Esophagus squamous epithelium (tissue), 5 donors: ENCODE measurements at regions not wholly inside any gene's neighbourhood (a gene's known extent, or its start where the extent isn't known, plus 50 kb on each side); places are given as distances from the start of the nearest gene placed in this dataset.

Experiments
- DNase-seq: peaks from one replicate; lab custom pipeline; 2025; lab: John Stamatoyannopoulos, UW
- H3K27ac ChIP-seq, 4 donors: fragments of 200-600 bp; sonication (generic); one replicate each; pipeline ENCODE4 v1.5.1; 2016 to 2019; ENCODE audit warnings: mild to moderate bottlenecking in 1 of 4
- H3K27me3 ChIP-seq, 4 donors: fragments of 200-600 bp; sonication (generic); 1 replicate in 3 of 4; 2 replicates in 1 of 4; pipeline versions ENCODE4 v1.5.1 to v1.6.0; 2017 to 2021; ENCODE audit warnings: antibody characterized with exemption in 1 of 4
- H3K36me3 ChIP-seq, 3 donors: fragments of 200-600 bp; sonication (generic); one replicate each; pipeline ENCODE4 v1.5.1; 2016 to 2019
- H3K4me1 ChIP-seq, 3 donors: fragments of 200-600 bp; sonication (generic); one replicate each; pipeline ENCODE4 v1.5.1; 2017 to 2019
- H3K4me3 ChIP-seq, 4 donors: fragments of 200-600 bp; sonication (generic); 1 replicate in 3 of 4; 2 replicates in 1 of 4; pipeline ENCODE4 v1.5.1; 2016 to 2019; ENCODE audit warnings: mild to moderate bottlenecking in 2 of 4, moderate library complexity in 1 of 4
- H3K9me3 ChIP-seq, 3 donors: fragments of 200-600 bp; sonication (generic); one replicate each; pipeline ENCODE4 v1.5.1; 2016 to 2019
- CTCF ChIP-seq, 6 experiments: fragments of 450-650 bp in 4 of 6; fragments of 200-600 bp in 2 of 6; sonication (generic) in 2 of 6; IDR thresholded peaks; one replicate each; pipeline ENCODE4 v1.5.1; 2016 to 2019; ENCODE audit warnings: antibody characterized with exemption in 6 of 6, mild to moderate bottlenecking in 4 of 6, moderate library complexity in 4 of 6
- POLR2A ChIP-seq, 4 donors: fragments of 450-650 bp; IDR thresholded peaks; one replicate each; pipeline ENCODE4 v1.6.1; 2017; ENCODE audit warnings: antibody characterized with exemption in 4 of 4, mild to moderate bottlenecking in 4 of 4, moderate library complexity in 3 of 4
- WGBS, 2 donors: methylation state at CpG; one replicate each; pipeline ENCODE4 v1.1.5; 2018; 5-methylcytosine and 5-hydroxymethylcytosine counted together
- intact Hi-C: fragments of 100-400 bp; cut with DNase I; formaldehyde crosslinking; loops from one replicate; pipeline ENCODE4 v1.15.0; 2022
- donor health status: DM: yes; HTN: yes; CAD: no.

- Histone ChIP-seq H3K27me3 (no peaks in the 10 kb centered on the region), H3K9me3 (peaks cover 0 to 10% (median 7%) of the 10 kb centered on the region in 3 donors), H3K4me3 (no peak overlapping the region), H3K36me3 (no peaks in the 10 kb centered on the region), H3K4me1 (no peaks in the 10 kb centered on the region), H3K27ac (no peak overlapping the region)
- no peak for DNase-seq
- intact Hi-C loops = no loop called here
- TF ChIP-seq CTCF (IDR thresholded peaks at IDR 0.05) = no peak
- TF ChIP-seq POLR2A (IDR thresholded peaks at IDR 0.05) = no peak
Observed at GRCh38 chr18:73421010-73421409, 553.2 kb upstream of the NETO1 start.

DNA sequence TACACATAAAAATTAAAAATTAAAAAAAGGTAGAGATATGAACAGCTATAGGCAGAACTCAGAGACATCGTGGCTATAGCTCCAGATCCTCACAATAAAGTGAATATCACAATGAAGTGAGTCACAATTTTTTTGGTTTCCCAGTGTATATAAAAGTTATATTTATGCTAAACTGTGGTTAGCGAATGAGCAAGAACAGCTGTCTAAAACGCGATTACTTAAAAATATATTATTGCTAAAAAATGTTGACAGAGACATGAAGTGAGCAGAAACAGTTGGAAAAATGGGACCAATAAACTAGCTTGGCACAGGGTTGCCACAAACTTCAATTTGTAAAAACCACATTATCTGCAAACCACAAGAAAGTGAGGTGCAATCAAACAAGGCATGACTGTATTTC, 551.7 kb upstream of the NETO1 start:
- WGBS, 2 donors = 63 to 67% methylated on average over 4 of the region's 4 CpGs
- Histone ChIP-seq H3K4me1 (no peaks in the 10 kb centered on the region), H3K36me3 (no peaks in the 10 kb centered on the region), H3K4me3 (no peak overlapping the region), H3K27me3 (no peaks in the 10 kb centered on the region), H3K27ac (no peak overlapping the region), H3K9me3 (peaks cover 0 to 10% (median 7%) of the 10 kb centered on the region in 3 donors)
- intact Hi-C loops = no loop called here
- no peak for DNase-seq
- TF ChIP-seq CTCF (IDR thresholded peaks at IDR 0.05) (no peak), POLR2A (IDR thresholded peaks at IDR 0.05) (no peak)

GRCh38 chr18:73414598-73414997, 546.8 kb upstream of the NETO1 start:
- H3K27me3 ChIP-seq = no peaks in the 10 kb centered on the region
- intact Hi-C loops = no loop called here
- H3K4me1 ChIP-seq = no peaks in the 10 kb centered on the region
- H3K4me3 ChIP-seq = no peak overlapping the region
- 63 to 70% methylated on average over 4 of the region's 4 CpGs for WGBS, 2 donors
- no peaks in the 10 kb centered on the region for H3K36me3 ChIP-seq
- no peak for DNase-seq
- H3K9me3 ChIP-seq = peaks cover 0 to 14% (median 7%) of the 10 kb centered on the region in 3 donors
- TF ChIP-seq CTCF (IDR thresholded peaks at IDR 0.05) = no peak
- no peak for TF ChIP-seq POLR2A (IDR thresholded peaks at IDR 0.05)
- H3K27ac ChIP-seq = no peak overlapping the region

DNA sequence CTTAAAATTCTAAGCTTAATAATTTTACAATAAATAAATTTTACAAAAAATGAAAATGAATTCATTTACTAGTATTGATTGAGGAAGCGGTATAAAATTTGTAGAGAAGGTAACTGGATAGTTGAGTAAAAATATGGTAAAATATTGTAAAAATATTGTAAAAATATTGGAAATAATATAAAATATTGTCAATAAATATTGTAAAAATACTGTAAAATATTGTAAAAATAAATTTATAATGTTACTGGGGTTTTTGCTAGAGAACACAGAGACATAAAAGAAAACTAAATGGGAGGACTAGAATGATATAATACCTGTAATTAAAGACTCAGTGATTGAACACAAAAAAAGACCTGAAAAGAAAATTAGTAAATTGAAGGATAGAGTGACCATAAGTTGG, 546.3 kb upstream of the NETO1 start:
- TF ChIP-seq CTCF (IDR thresholded peaks at IDR 0.05) (no peak), POLR2A (IDR thresholded peaks at IDR 0.05) (no peak)

GRCh38 chr18:73409242-73409641, 541.5 kb upstream of the NETO1 start:
- Histone ChIP-seq H3K27me3 (no peaks in the 10 kb centered on the region), H3K27ac (no peak overlapping the region), H3K9me3 (peaks cover 0 to 4% (median 0%) of the 10 kb centered on the region in 3 donors), H3K36me3 (no peaks in the 10 kb centered on the region), H3K4me1 (no peaks in the 10 kb centered on the region), H3K4me3 (no peak overlapping the region)
- intact Hi-C loops = no loop called here
- TF ChIP-seq POLR2A (IDR thresholded peaks at IDR 0.05) = no peak
- TF ChIP-seq CTCF (IDR thresholded peaks at IDR 0.05) = no peak
- DNase-seq = no peak
- 37 to 55% methylated on average over 4 of the region's 4 CpGs for WGBS, 2 donors

More for the DNA sequence above, 546.3 kb upstream of the NETO1 start:
- 83 to 84% methylated on average over 1 of the region's 1 CpG for WGBS, 2 donors
- intact Hi-C loops = no loop called here
- Histone ChIP-seq H3K9me3 (peaks cover 0 to 14% (median 7%) of the 10 kb centered on the region in 3 donors), H3K36me3 (no peaks in the 10 kb centered on the region), H3K4me3 (no peak overlapping the region), H3K27me3 (no peaks in the 10 kb centered on the region), H3K4me1 (no peaks in the 10 kb centered on the region), H3K27ac (no peak overlapping the region)
- DNase-seq = no peak
